ENCODE measurements at regions not wholly inside any gene's neighbourhood (a gene's known extent, or its start where the extent isn't known, plus 50 kb on each side); places are given as distances from the start of the nearest gene placed in this dataset.

- Histone ChIP-seq H3K36me3 (ENCODE audit: insufficient read depth, low read length) (no peaks in the 10 kb centered on the region), H3K9ac (ENCODE audit: low read depth, low read length) (no peak overlapping the region), H3K9me3 (replicated peaks; ENCODE audit: low read length) (no peaks in the 10 kb centered on the region), H3K4me3 (ENCODE audit: low read length) (no peak overlapping the region), H3K27me3 (ENCODE audit: control insufficient read depth, insufficient read depth, low read length) (no peaks in the 10 kb centered on the region), H3K4me1 (ENCODE audit: control insufficient read depth, insufficient read depth, low read length) (no peaks in the 10 kb centered on the region), H3K4me2 (ENCODE audit: low read length) (no peak overlapping the region)
Measured at GRCh38 chr11:86143087-86144030, 74.5 kb upstream of the PICALM start.

- Histone ChIP-seq H3K9ac (ENCODE audit: low read depth, low read length) (no peak overlapping the region), H3K4me1 (ENCODE audit: control insufficient read depth, insufficient read depth, low read length) (no peaks in the 10 kb centered on the region), H3K9me3 (replicated peaks; ENCODE audit: low read length) (no peaks in the 10 kb centered on the region), H3K36me3 (ENCODE audit: insufficient read depth, low read length) (no peaks in the 10 kb centered on the region), H3K27me3 (ENCODE audit: control insufficient read depth, insufficient read depth, low read length) (no peaks in the 10 kb centered on the region), H3K4me2 (ENCODE audit: low read length) (no peak overlapping the region), H3K4me3 (ENCODE audit: low read length) (no peak overlapping the region)
Measured at GRCh38 chr11:86142170-86142569, 73.3 kb upstream of the PICALM start.

DNA sequence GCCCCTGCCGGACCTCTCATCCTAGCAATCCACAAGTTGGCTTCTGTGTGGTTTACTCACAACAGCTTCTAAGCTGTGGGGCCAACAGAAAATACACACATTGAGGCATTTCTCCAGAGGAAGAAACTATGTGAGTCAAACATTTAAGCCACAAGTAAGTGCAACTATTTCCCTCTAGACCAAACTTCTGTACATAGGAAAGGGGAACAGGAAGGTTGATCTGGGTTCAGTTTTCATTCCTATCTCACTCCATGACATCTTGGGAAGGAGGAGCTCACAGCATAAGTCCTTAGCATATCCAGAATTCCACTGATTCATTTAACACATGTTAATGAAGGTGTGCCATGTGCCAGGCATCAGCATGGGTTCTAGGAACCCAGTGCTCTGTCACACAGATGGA, 72.8 kb upstream of the PICALM start:
- H3K9me3 ChIP-seq (replicated peaks; ENCODE audit: low read length): no peaks in the 10 kb centered on the region
- H3K9ac ChIP-seq (ENCODE audit: low read depth, low read length): no peak overlapping the region
- no peak overlapping the region for H3K4me2 ChIP-seq (ENCODE audit: low read length)
- H3K4me3 ChIP-seq (ENCODE audit: low read length): no peak overlapping the region
- H3K27me3 ChIP-seq (ENCODE audit: control insufficient read depth, insufficient read depth, low read length): no peaks in the 10 kb centered on the region
- no peaks in the 10 kb centered on the region for H3K4me1 ChIP-seq (ENCODE audit: control insufficient read depth, insufficient read depth, low read length)
- no peaks in the 10 kb centered on the region for H3K36me3 ChIP-seq (ENCODE audit: insufficient read depth, low read length)

DNA sequence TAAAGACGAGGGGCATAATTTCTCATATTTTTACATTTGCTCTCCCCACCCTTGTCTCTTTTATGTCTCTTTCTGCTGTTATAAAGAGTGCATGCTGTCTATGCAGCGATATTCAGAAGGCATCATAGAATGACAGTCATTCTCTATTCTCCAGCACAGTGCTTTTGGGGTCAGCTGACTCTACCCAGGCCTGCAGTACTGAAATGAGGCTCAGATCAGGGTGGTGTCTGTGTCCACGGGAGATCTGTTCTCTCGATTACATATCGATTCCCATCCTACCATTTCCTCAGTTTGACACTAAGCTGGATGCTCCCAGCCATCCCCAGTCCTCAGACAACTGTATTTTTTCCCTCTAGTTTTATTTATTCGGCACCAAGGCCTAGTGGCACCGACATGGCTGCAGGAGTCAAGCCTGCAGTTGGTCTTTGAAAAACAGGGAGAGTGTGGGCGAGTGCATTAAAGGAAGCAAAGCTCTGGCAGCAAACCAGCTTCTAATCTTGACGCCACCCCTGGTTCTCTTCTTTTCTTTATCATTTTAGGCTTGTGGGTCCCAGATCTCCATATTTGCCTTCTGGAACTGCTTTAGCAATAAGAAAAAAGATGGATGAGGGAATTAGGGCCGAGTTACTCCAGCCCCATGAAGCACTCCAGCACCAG, 71.6 kb upstream of the PICALM start:
- no peaks in the 10 kb centered on the region for H3K36me3 ChIP-seq (ENCODE audit: insufficient read depth, low read length)
- no peak overlapping the region for H3K4me3 ChIP-seq (ENCODE audit: low read length)
- no peak overlapping the region for H3K9ac ChIP-seq (ENCODE audit: low read depth, low read length)
- no peaks in the 10 kb centered on the region for H3K4me1 ChIP-seq (ENCODE audit: control insufficient read depth, insufficient read depth, low read length)
- H3K4me2 ChIP-seq (ENCODE audit: low read length): no peak overlapping the region
- no peaks in the 10 kb centered on the region for H3K27me3 ChIP-seq (ENCODE audit: control insufficient read depth, insufficient read depth, low read length)
- H3K9me3 ChIP-seq (replicated peaks; ENCODE audit: low read length): no peaks in the 10 kb centered on the region

- Histone ChIP-seq H3K27me3 (ENCODE audit: control insufficient read depth, insufficient read depth, low read length) (no peaks in the 10 kb centered on the region), H3K4me1 (ENCODE audit: control insufficient read depth, insufficient read depth, low read length) (no peaks in the 10 kb centered on the region), H3K9me3 (replicated peaks; ENCODE audit: low read length) (no peaks in the 10 kb centered on the region), H3K4me2 (ENCODE audit: low read length) (no peak overlapping the region), H3K9ac (ENCODE audit: low read depth, low read length) (no peak overlapping the region), H3K4me3 (ENCODE audit: low read length) (no peak overlapping the region), H3K36me3 (ENCODE audit: insufficient read depth, low read length) (no peaks in the 10 kb centered on the region)
Measured at GRCh38 chr11:86138958-86139357, 70.1 kb upstream of the PICALM start.

GRCh38 chr11:86136538-86136937, 67.7 kb upstream of the PICALM start:
- Histone ChIP-seq H3K4me1 (ENCODE audit: control insufficient read depth, insufficient read depth, low read length) (no peaks in the 10 kb centered on the region), H3K4me2 (ENCODE audit: low read length) (no peak overlapping the region), H3K9ac (ENCODE audit: low read depth, low read length) (no peak overlapping the region)

DNA sequence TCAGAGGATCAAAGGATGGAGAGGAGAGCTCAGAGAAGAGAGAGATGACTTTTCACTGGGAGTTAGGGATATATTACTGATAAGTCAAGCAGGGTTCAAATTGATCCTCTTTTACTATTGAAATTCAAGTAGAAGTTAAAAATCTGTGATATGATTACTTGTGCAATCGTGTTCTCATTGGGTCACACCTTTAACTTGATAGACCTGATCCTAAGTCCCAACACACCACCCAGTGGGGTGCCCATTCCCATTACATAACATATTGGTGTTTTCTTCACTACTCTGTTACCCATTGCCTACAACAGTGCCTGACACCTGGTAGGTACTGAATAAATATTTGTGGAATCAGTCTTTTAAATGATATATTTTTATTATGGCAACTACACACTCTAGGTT, 66.4 kb upstream of the PICALM start:
- Histone ChIP-seq H3K9ac (ENCODE audit: low read depth, low read length) (no peak overlapping the region), H3K4me3 (ENCODE audit: low read length) (no peak overlapping the region), H3K4me2 (ENCODE audit: low read length) (no peak overlapping the region), H3K36me3 (ENCODE audit: insufficient read depth, low read length) (no peaks in the 10 kb centered on the region), H3K9me3 (replicated peaks; ENCODE audit: low read length) (no peaks in the 10 kb centered on the region), H3K4me1 (ENCODE audit: control insufficient read depth, insufficient read depth, low read length) (no peaks in the 10 kb centered on the region), H3K27me3 (ENCODE audit: control insufficient read depth, insufficient read depth, low read length) (no peaks in the 10 kb centered on the region)

More at GRCh38 chr11:86136538-86136937, 67.7 kb upstream of the PICALM start:
- Histone ChIP-seq H3K9me3 (replicated peaks; ENCODE audit: low read length) (no peaks in the 10 kb centered on the region), H3K4me3 (ENCODE audit: low read length) (no peak overlapping the region), H3K27me3 (ENCODE audit: control insufficient read depth, insufficient read depth, low read length) (no peaks in the 10 kb centered on the region), H3K36me3 (ENCODE audit: insufficient read depth, low read length) (no peaks in the 10 kb centered on the region)

DNA sequence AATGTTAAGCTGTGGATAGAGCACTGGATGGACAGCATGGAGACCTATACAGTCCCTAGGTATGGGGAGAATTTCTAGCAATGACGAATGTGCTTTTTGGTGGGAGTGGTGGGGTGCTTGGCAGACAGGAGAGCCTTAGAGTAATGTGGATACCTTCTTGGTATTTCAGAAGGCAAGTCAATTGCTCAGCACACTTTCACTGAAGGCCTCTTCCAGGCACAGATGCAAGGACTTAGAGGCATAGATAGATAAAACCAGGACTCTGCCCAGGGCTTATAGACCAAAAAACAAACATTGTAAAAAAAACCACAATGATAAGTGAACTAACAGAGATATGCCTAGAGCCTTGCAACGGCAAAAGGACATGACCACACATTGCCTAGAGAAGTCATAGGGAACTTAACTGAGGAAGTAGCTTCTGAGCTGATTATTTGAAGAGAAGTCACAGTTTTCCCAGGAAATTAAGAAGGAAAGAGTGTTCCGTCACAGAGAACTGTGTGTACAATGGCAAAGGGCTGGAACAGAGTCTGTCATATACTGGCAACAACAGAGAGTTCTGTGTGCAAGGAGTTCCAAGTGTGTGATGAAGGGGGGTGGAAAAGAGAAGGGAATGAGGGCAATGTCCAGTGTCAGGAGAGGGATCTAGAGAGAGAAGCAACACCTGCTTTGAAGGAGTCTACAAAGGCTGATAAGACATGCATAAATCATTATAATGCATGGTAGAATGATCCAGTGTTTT, 65.9 kb upstream of the PICALM start:
- Histone ChIP-seq H3K4me3 (ENCODE audit: low read length) (no peak overlapping the region), H3K36me3 (ENCODE audit: insufficient read depth, low read length) (no peaks in the 10 kb centered on the region), H3K27me3 (ENCODE audit: control insufficient read depth, insufficient read depth, low read length) (no peaks in the 10 kb centered on the region), H3K9me3 (replicated peaks; ENCODE audit: low read length) (no peaks in the 10 kb centered on the region), H3K9ac (ENCODE audit: low read depth, low read length) (no peak overlapping the region), H3K4me2 (ENCODE audit: low read length) (no peak overlapping the region), H3K4me1 (ENCODE audit: control insufficient read depth, insufficient read depth, low read length) (no peaks in the 10 kb centered on the region)

- no peaks in the 10 kb centered on the region for H3K4me1 ChIP-seq (ENCODE audit: control insufficient read depth, insufficient read depth, low read length)
- H3K4me2 ChIP-seq (ENCODE audit: low read length): no peak overlapping the region
- no peaks in the 10 kb centered on the region for H3K9me3 ChIP-seq (replicated peaks; ENCODE audit: low read length)
- H3K9ac ChIP-seq (ENCODE audit: low read depth, low read length): no peak overlapping the region
- H3K36me3 ChIP-seq (ENCODE audit: insufficient read depth, low read length): no peaks in the 10 kb centered on the region
- no peaks in the 10 kb centered on the region for H3K27me3 ChIP-seq (ENCODE audit: control insufficient read depth, insufficient read depth, low read length)
- no peak overlapping the region for H3K4me3 ChIP-seq (ENCODE audit: low read length)
Measured at GRCh38 chr11:86132667-86133249, 63.9 kb upstream of the PICALM start.

- no peaks in the 10 kb centered on the region for H3K9me3 ChIP-seq (replicated peaks; ENCODE audit: low read length)
- no peak overlapping the region for H3K4me2 ChIP-seq (ENCODE audit: low read length)
- H3K4me3 ChIP-seq (ENCODE audit: low read length): no peak overlapping the region
- no peaks in the 10 kb centered on the region for H3K27me3 ChIP-seq (ENCODE audit: control insufficient read depth, insufficient read depth, low read length)
- no peaks in the 10 kb centered on the region for H3K4me1 ChIP-seq (ENCODE audit: control insufficient read depth, insufficient read depth, low read length)
- H3K9ac ChIP-seq (ENCODE audit: low read depth, low read length): no peak overlapping the region
- H3K36me3 ChIP-seq (ENCODE audit: insufficient read depth, low read length): no peaks in the 10 kb centered on the region
Measured at GRCh38 chr11:86129740-86130540, 61.1 kb upstream of the PICALM start.

Measured in skeletal muscle satellite cell (primary cell).